Smooth muscle cell (in vitro differentiated cells): ENCODE measurements at regions not wholly inside any gene's neighbourhood (a gene's known extent, or its start where the extent isn't known, plus 50 kb on each side); places are given as distances from the start of the nearest gene placed in this dataset.

ENCODE experiments used
- DNase-seq: peaks from one replicate; lab custom pipeline; 2025; ENCODE audit not compliant: unreplicated experiment; lab: John Stamatoyannopoulos, UW
- H2AFZ ChIP-seq: fragments of 200-600 bp; sonication (generic); 2 replicates; pipeline ENCODE4 v1.6.0; 2016; ENCODE audit warnings: antibody characterized with exemption, low read depth, mild to moderate bottlenecking
- H3F3A ChIP-seq: fragments of 200-600 bp; sonication (generic); 2 replicates; pipeline ENCODE4 v1.6.0; 2017; ENCODE audit warnings: antibody characterized with exemption, low read depth
- H3K27ac ChIP-seq: fragments of 200-600 bp; sonication (generic); 2 replicates; pipeline ENCODE4 v1.5.1; 2016; ENCODE audit warnings: low read depth, mild to moderate bottlenecking
- H3K27me3 ChIP-seq: fragments of 200-600 bp; sonication (generic); 2 replicates; pipeline ENCODE4 v1.6.1; 2016; ENCODE audit warnings: low read depth, mild to moderate bottlenecking
- H3K36me3 ChIP-seq: fragments of 200-600 bp; sonication (generic); 2 replicates; pipeline ENCODE4 v1.5.1; 2016; ENCODE audit warnings: low read depth
- H3K4me1 ChIP-seq: fragments of 200-600 bp; sonication (generic); 2 replicates; pipeline ENCODE4 v1.5.1; 2016; ENCODE audit warnings: low read depth
- H3K4me2 ChIP-seq: fragments of 200-600 bp; sonication (generic); 2 replicates; pipeline ENCODE4 v1.6.0; 2016; ENCODE audit warnings: mild to moderate bottlenecking
- H3K4me3 ChIP-seq: fragments of 200-600 bp; sonication (generic); 2 replicates; pipeline ENCODE4 v1.5.1; 2016; ENCODE audit warnings: mild to moderate bottlenecking
- H3K79me2 ChIP-seq: fragments of 200-600 bp; sonication (generic); 2 replicates; pipeline ENCODE4 v1.6.0; 2016; ENCODE audit warnings: low read depth, mild to moderate bottlenecking
- H3K9ac ChIP-seq: fragments of 200-600 bp; sonication (generic); 2 replicates; pipeline ENCODE4 v1.6.0; 2016; ENCODE audit warnings: low read depth
- H3K9me3 ChIP-seq: fragments of 200-600 bp; sonication (generic); replicated peaks from 2 replicates; pipeline ENCODE4 v1.5.1; 2016; ENCODE audit warnings: low read depth
- H4K20me1 ChIP-seq: fragments of 200-600 bp; sonication (generic); 2 replicates; pipeline ENCODE4 v1.6.0; 2016; ENCODE audit warnings: low read depth
- CTCF ChIP-seq: fragments of 200-600 bp; sonication (generic); IDR thresholded peaks from 2 replicates; pipeline ENCODE4 v1.5.1; 2017; ENCODE audit warnings: borderline replicate concordance, mild to moderate bottlenecking, antibody characterized with exemption; ENCODE audit not compliant: insufficient read depth, poor library complexity, severe bottlenecking
- WGBS: methylation state at CpG from one replicate; pipeline ENCODE4 v1.1.7; 2016; ENCODE audit warnings: low lambda C conversion rate; 5-methylcytosine and 5-hydroxymethylcytosine counted together

GRCh38 chr9:126057121-126057825 lies 269.4 kb upstream of the MVB12B start:
- no peaks in the 10 kb centered on the region for H3K79me2 ChIP-seq
- no peak overlapping the region for H3K4me3 ChIP-seq
- peaks cover 55% of the 10 kb centered on the region for H3K27me3 ChIP-seq
- H3K9ac ChIP-seq, result no peak overlapping the region
- H3K27ac ChIP-seq, result no peak overlapping the region
- H3K4me2 ChIP-seq, result no peak overlapping the region
- no peak for TF ChIP-seq CTCF
- no peak overlapping the region for H2AFZ ChIP-seq
- no peaks in the 10 kb centered on the region for H3K9me3 ChIP-seq
- DNase-seq, result no peak
- H3F3A ChIP-seq, result no peaks in the 10 kb centered on the region
- H4K20me1 ChIP-seq, result no peaks in the 10 kb centered on the region
- H3K36me3 ChIP-seq, result no peaks in the 10 kb centered on the region
- WGBS, result 93% methylated on average over 31 of the region's 31 CpGs
- no peaks in the 10 kb centered on the region for H3K4me1 ChIP-seq

GRCh38 chr9:126058011-126058531 lies 268.6 kb upstream of the MVB12B start:
- Histone ChIP-seq H3K36me3 (no peaks in the 10 kb centered on the region), H3K27ac (no peak overlapping the region), H3K4me2 (no peak overlapping the region), H3K4me3 (no peak overlapping the region), H3K27me3 (peaks cover 50% of the 10 kb centered on the region), H3K9me3 (no peaks in the 10 kb centered on the region), H2AFZ (no peak overlapping the region), H3K4me1 (no peaks in the 10 kb centered on the region), H3F3A (no peaks in the 10 kb centered on the region), H4K20me1 (no peaks in the 10 kb centered on the region), H3K9ac (no peak overlapping the region), H3K79me2 (no peaks in the 10 kb centered on the region)
- WGBS, result 70% methylated on average over 9 of the region's 9 CpGs
- TF ChIP-seq CTCF, result no peak
- DNase-seq, result no peak

- Histone ChIP-seq H3K79me2 (no peaks in the 10 kb centered on the region), H3K4me2 (no peak overlapping the region), H4K20me1 (no peaks in the 10 kb centered on the region), H3K4me3 (no peak overlapping the region), H3K9ac (no peak overlapping the region), H3K4me1 (no peaks in the 10 kb centered on the region), H3K9me3 (no peaks in the 10 kb centered on the region), H2AFZ (no peak overlapping the region), H3K36me3 (no peaks in the 10 kb centered on the region), H3K27me3 (peaks cover 45% of the 10 kb centered on the region), H3K27ac (no peak overlapping the region), H3F3A (no peaks in the 10 kb centered on the region)
- WGBS, result 87% methylated on average over 16 of the region's 16 CpGs
- no peak for TF ChIP-seq CTCF
- DNase-seq, result no peak
Observed at GRCh38 chr9:126058591-126058990, 268.0 kb upstream of the MVB12B start.

- no peak overlapping the region for H3K4me2 ChIP-seq
- 83% methylated on average over 5 of the region's 5 CpGs for WGBS
- no peak overlapping the region for H2AFZ ChIP-seq
- no peak overlapping the region for H3K27ac ChIP-seq
- no peak for DNase-seq
- no peaks in the 10 kb centered on the region for H3K79me2 ChIP-seq
- no peak overlapping the region for H3K9ac ChIP-seq
- no peaks in the 10 kb centered on the region for H3K36me3 ChIP-seq
- no peak for TF ChIP-seq CTCF
- H3K4me1 ChIP-seq, result no peaks in the 10 kb centered on the region
- H3F3A ChIP-seq, result no peaks in the 10 kb centered on the region
- no peak overlapping the region for H3K4me3 ChIP-seq
- no peaks in the 10 kb centered on the region for H4K20me1 ChIP-seq
- peaks cover 45% of the 10 kb centered on the region for H3K27me3 ChIP-seq
- no peaks in the 10 kb centered on the region for H3K9me3 ChIP-seq
Observed at GRCh38 chr9:126061575-126061974, 265.1 kb upstream of the MVB12B start.
